ENCODE measurements at regions not wholly inside any gene's neighbourhood (a gene's known extent, or its start where the extent isn't known, plus 50 kb on each side); places are given as distances from the start of the nearest gene placed in this dataset.
"Not testable (repeated sequence)": the region's sequence is repeated elsewhere in the genome, so short reads cannot be mapped to it uniquely, and the experiment has no call there.

GRCh38 chr11:121379145-121379810 lies 72.8 kb upstream of the SORL1 start:
- not testable (repeated sequence) for H3K27me3 Mint-ChIP-seq (ENCODE audit: low read depth); DNase-seq; H3K4me3 Mint-ChIP-seq; H3K9me3 Mint-ChIP-seq; H3K36me3 Mint-ChIP-seq (ENCODE audit: insufficient read depth); ATAC-seq
- H3K4me1 Mint-ChIP-seq (ENCODE audit: low read depth): peaks cover 49% of the 10 kb centered on the region

GRCh38 chr11:121383716-121384115 lies 68.4 kb upstream of the SORL1 start:
- H3K36me3 Mint-ChIP-seq (ENCODE audit: insufficient read depth): no peaks in the 10 kb centered on the region
- DNase-seq (no peak), ATAC-seq (no peak)
- no peaks in the 10 kb centered on the region for H3K9me3 Mint-ChIP-seq
- peaks cover 19% of the 10 kb centered on the region for H3K4me1 Mint-ChIP-seq (ENCODE audit: low read depth)
- H3K27me3 Mint-ChIP-seq (ENCODE audit: low read depth): no peaks in the 10 kb centered on the region
- H3K4me3 Mint-ChIP-seq: no peak overlapping the region

- DNase-seq: no peak
- ATAC-seq: no peak
- H3K9me3 Mint-ChIP-seq: no peaks in the 10 kb centered on the region
- no peaks in the 10 kb centered on the region for H3K36me3 Mint-ChIP-seq (ENCODE audit: insufficient read depth)
- no peak overlapping the region for H3K4me3 Mint-ChIP-seq
- no peaks in the 10 kb centered on the region for H3K27me3 Mint-ChIP-seq (ENCODE audit: low read depth)
- H3K4me1 Mint-ChIP-seq (ENCODE audit: low read depth): peaks cover 2% of the 10 kb centered on the region
Measured at GRCh38 chr11:121385688-121386087, 66.4 kb upstream of the SORL1 start.

Measured in activated T-cell treated with anti-CD3 and anti-CD28 coated beads, Interleukin-2, amount 50 U/mL, for 4 hours (primary cell).